GM21447 (cell line): ENCODE measurements at regions not wholly inside any gene's neighbourhood (a gene's known extent, or its start where the extent isn't known, plus 50 kb on each side); places are given as distances from the start of the nearest gene placed in this dataset.
"Not testable (repeated sequence)": the region's sequence is repeated elsewhere in the genome, so short reads cannot be mapped to it uniquely, and the experiment has no call there.

Experiments
- ATAC-seq: cut with Tn5 transposase; IDR thresholded peaks from one replicate; pipeline ENCODE4 v1.9.1; 2021; ENCODE audit not compliant: unreplicated experiment

DNA sequence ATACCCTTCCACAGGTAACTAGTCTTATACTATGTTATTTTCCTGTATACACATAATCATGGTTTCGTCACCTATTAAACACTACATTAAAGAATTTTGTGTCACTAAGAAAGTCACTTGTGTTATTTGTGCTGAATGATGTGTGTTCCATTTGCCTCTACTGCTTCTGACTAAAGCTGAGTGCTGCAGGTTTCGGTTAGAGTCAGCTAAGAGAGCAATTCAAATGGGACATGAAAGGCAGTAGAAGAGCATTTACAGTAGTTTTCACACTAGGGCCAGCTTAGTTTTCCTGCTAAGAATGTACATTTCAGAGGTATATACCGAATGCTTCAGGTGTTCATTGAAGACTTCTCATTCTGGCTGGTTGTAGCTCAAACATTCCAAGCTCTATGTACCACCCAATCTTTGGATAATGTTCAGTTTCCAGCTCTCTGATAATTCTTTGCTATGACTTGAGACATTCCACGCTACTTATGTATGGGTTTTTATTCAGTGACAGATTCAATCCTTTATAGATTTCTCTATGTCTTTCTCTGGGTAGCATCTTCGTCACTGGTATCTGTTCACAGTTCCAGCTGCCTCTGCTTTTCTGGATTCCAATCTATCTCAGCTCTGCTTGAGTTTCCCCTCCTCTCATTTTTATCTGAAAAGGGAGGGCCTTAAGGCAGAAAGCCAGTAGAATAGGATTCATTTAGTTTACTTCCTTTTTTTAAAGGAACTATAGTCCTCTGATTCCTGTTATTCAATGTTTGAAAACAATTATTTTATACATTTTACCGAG lies 164.4 kb downstream of the CXXC4 start:
- no peak for ATAC-seq

DNA sequence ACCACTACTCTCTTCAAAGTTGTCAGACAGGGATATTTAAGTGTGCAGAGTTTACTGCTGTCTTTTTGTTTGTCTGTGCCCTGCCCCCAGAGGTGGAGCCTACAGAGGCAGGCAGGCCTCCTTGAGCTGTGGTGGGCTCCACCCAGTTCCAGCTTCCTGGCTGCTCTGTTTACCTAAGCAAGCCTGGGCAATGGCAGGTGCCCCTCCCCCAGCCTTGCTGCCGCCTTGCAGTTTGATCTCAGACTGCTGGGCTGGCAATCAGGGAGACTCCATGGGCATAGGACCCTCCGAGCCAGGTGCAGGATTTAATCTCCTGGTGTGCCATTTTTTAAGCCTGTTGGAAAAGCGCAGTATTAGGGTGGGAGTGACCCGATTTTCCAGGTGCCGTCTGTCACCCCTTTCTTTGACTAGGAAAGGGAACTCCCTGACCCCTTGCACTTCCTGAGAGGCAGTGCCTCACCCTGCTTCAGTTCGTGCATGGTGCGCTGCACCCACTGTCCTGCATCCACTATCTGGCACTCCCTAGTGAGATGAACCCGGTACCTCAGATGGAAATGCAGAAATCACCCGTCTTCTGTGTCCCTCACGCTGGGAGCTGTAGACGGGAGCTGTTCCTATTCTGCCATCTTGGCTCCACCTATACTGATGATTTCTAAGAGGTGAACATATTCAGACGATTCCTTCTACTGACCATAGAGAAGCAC lies 167.6 kb downstream of the CXXC4 start:
- ATAC-seq = not testable (repeated sequence)

DNA sequence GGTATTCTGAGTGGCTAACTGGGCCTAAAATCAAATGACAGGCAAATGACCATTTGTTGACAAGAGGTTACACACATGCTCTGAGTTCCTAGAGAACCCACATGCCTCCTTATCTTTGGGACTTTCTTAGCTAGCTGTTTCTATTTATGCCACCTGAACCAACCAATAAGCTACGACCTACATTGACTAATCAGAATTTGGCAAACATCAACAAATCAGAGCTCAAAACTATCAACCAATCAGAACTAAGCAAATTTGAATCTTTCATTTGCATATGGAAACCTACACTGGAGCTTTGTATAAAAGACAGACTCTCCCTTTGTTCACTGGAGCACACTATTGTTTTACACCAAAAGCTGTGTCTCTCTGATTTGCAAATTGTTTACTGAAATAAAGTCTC lies 192.0 kb downstream of the CXXC4 start:
- no peak for ATAC-seq

DNA sequence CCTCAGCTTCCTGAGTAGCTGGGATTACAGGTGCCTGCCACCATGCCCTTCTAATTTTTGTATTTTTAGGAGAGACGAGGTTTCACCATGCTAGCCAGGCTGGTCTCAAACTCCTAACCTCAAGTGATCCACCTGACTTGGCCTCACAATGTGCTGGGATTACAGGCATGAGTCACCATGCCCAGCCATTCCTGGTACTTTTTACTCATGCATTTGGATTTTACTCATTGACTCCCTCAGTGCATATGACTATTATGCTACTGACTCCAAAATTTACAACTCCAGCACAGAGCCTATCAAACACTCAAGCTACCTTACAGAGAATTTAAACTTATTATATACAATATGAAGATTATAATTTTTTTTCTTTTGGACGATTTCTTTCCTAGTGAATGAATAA lies 199.9 kb downstream of the CXXC4 start:
- ATAC-seq = no peak

DNA sequence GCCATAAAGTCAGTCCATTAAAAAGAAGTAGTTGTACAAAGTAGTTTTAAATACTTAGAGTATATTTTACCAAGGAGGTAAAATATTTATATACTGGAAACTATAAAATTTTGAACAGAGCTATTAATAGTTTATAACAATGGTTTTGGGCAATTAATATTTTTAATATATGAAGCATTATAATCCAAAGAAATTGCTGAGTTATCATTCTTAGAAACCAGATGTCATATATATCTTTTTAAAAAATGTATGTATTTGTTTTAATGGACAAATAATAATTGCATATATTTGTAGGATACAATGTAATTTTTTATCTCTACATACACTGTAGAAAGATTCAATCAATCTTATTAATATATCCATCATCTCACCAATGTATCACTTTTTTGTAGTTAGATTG lies 207.8 kb downstream of the CXXC4 start:
- no peak for ATAC-seq

DNA sequence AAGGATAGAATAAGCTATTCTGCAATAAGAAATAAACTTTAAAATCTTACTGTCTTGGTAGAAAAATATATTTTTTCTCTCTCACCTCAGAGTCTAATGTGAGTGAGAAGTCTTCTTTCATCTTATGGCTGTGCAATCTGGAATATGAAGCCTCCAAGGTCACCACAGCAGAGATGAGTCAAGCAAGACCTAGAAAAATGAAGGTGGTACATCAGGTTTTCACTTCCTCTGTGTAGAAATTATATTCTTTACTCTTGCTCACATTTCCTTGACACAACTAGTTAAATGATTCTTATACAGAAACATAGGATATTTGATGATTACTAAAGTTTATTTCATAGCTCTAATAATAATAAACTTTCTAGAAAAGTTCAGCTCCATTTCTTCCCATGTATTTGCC lies 211.4 kb downstream of the CXXC4 start:
- no peak for ATAC-seq

DNA sequence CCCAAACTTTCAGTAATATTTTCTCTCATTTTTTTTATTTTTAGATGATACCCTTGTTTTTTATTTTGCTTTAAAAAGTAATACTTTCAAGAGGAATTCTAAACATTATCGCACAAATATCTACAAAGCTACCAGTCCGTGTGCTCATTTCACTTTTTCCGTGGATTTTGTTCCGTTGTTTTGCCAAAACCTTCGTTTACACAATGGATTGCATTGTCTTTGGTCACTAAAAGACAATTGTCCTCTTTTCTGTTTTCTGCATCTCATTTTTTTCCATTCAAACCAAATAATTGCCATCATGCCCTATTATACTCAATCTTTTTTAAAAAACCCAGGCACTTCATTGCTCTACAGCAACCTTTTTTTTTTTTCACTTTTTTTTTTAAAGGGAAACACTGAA lies 214.9 kb downstream of the CXXC4 start:
- ATAC-seq = no peak

DNA sequence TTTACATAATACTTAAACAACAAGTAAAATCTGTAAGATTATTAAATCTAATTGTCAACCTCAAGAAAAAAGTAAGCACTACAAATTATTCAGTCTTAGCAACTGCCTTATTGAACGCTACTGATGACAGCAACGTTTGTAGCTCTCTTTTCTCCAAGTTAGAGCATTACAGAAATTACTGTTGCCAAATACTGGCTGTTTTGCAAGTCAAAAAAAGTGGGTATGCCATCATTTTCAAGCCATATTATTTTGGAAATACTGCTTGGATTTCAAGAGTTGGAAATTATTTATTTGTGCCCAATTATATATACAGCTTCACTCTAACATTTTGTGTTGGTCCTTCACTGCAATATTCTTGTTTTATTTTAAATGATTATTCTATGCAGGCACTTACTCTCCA lies 221.7 kb downstream of the CXXC4 start:
- no peak for ATAC-seq

DNA sequence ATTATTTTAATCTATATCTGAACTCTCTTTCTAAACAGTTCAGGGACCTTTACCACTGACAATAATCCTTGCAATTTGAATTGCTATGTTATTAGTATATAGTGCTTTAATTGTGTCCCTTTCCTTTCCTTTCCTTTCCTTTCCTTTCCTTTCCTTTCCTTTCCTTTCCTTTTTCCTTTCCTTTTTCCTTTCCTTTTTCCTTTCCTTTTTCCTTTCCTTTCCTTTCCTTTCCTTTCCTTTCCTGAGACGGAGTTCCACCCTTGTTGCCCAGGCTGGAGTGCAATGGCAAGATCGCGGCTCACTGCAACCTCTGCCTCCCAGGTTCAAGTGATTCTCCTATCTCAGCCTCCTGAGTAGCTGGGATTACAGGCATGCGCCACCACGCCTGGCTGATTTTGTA lies 225.1 kb downstream of the CXXC4 start:
- ATAC-seq = not testable (repeated sequence)

DNA sequence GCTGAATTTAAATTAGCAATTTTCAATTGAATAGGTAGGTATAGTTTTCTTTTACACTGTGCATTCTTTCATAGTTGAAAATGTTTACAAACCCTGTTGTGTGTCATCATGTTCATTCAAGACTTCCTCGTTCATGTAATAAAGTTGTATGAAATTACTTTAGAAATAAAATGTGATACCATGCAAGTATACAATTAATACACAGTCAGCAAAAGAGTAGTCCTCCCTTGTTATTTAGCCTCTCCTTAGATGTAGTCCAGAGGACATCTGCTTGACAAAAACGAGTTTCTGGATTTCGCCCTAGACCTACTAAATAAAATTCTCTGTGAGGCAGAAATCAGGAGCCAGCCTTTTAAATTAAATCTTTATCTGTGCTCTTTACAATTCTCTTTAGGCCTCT lies 231.6 kb downstream of the CXXC4 start:
- no peak for ATAC-seq

DNA sequence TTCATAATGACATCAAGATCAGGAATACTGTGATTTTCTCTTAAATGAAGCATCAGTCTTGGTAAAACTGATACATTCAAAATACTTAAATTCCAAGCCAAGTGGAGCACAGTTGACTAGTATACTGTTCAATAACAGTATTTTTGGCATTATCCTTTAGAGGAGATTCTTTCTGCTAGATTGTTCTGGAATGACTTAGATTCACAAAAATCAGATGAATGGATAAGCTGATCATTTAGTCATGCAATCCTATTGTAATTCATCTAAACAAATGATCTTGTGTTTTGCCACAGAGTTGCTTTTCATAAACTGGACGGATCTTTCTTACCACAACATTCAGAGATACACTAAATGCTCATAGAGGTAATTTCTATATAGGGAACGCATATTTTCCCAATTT lies 232.0 kb downstream of the CXXC4 start:
- ATAC-seq = no peak

DNA sequence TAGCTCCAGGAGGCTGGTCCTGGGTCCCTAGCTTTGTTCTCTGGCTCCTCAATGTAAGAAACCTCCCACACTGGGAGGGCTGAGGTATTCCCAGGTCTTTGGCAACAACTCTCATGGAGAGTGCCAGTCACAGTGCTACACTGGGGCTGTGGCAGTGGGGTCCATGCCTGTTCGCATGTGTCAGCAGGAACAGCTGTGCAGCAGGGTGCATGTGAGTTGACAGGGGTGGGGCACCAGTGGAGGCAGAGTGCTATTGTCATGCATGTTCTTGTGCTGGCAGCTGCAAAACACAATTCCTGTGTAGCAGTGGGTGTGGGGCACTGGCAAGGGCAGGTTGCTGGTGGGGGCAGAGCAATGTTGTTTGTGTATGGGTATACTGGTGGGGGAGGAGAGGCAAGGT lies 246.0 kb downstream of the CXXC4 start:
- ATAC-seq = no peak

DNA sequence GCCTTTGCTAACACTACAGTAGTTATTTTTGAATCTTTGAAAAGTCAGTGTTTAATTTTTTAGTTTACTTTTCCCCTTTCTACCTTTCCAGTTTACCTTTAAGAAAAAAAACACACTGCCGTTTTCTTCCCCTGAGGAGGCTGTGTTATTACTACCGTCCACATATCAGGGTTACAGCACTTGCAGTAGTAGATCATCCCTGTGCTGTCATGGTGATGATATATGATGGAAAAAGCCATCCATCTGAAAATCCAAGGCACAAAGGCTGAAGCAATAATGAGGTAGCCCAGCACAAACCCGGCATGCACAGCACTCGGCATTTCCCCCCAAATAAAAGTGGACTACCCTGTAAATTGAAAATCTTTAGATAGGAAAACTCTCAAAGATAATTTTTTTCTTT lies 258.7 kb downstream of the CXXC4 start:
- ATAC-seq = no peak

DNA sequence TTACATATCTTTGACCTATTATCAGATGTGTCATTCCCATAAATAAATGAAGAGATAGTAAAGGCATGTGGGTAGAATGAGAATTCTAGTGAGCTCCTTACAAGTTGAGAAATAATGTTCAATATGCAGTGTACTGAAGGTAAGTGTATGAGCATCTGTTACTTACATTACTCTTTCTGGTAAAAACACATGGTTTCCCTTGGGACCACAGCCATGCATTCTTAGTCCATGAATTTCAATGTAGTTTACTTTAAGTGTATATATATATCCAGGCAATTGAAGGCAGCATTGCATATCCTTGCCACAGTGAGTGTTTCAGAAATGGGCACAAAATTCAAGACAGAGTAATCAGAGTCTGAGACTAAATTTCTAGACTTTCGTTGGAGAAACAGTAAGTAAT lies 277.2 kb downstream of the CXXC4 start:
- no peak for ATAC-seq

DNA sequence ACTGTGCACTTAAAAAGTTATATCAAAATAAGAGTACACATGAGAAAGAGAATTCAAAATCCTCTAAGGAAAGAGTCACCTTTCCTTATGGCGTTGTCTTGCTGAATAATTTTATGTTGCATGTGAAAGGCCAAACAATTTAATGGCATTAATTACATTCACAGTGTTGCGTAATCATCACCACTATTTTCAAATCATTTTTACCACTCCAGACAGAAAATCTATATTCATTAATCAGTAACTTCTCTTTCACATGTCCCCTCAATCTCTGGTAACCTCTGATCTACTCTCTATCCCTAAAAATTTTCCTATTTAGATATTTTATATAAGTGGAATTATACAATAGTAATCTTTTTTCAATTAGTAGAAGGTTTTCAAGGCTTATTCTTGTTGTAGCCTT lies 283.0 kb downstream of the CXXC4 start:
- no peak for ATAC-seq

DNA sequence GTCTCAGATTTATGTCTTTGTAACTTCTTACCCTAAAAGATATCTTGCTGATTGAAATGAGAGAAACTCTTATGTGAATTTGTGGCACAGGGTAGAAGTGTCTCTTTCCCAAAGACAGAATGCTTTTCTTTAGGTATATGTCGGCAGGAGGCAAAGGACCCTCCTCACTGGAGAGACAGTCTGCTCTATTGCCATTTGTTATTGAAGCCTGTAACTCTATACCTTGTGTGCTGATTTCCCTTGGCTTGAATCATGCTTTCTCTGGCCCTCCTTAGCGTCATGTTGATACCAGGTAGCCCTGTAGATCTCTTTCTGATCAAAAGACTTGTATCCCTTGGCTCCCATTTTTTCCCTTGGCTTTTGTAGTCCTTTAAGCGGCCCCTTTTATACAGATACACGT lies 284.3 kb downstream of the CXXC4 start:
- ATAC-seq = no peak

DNA sequence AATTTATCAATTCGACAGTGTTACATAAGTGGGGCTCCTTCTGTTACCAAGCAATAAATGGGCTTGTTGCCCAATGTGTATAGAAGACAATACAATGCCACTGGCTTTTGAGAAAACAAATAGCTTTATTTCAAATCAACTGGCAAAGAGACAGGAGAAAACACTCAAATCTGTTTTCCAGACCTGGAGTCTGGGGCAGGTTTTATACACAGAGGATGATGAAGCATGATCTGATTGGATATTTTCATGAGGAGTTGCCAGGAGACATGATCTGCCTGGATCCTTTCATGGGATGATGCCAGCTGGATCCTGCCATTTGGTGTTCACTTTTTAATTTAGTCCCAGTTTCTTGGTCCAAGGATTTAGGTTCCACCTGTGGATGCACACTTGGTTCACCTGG lies 287.9 kb downstream of the CXXC4 start:
- ATAC-seq = no peak

DNA sequence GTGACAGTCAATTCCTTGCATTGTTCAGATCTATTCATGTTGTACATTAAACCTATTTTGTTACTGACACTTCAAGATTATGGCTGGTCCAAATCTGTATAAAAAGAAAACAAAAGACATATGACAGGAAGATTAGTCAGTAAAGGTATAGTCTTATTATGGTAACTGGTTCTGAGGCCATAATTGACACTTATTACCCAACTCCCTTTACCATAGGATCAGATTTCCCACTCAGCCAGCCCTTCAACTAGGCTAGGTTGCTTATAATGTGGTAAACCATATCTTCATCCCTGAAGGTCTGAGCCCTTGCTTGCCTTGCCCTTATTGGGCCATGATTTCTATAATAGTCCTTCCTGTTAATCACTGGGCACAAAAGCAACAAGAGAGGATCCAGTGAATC lies 289.6 kb downstream of the CXXC4 start:
- no peak for ATAC-seq

DNA sequence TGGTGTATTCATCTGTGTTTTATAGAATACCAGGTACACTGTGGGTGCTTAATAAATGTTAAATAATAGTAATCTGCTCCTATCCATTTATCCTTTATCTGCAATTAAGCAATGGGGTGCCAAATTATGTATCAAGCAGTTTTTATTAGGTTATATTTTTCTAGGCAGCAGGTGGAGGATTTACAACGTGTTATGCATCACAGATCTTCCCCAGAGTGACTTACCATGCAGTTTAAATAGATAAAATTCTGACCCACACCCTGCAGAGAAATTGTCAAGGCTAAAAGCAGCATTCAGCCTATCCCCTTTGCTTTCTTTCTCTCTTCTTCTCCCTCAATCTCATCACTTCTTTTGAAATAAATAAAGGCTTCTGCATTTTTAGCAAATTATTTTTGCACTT lies 306.4 kb downstream of the CXXC4 start:
- no peak for ATAC-seq

DNA sequence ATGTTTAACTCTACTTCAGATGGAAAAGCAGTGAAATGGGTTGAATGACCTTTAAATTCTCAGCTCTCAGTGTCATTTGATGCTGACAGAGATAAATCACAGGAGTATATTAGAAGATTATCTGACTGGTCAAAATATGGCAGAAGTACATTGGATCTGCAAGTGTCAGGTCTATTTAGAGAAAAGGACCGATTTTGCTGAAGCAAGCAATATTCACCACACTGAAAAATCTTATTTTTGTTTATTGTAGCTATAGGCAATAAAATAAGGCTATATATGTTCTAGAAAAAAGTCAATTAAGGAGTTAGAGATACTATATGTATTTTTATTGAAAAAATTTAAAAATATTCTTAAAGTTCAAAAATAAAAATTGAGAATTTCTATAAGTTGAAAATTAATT lies 325.3 kb downstream of the CXXC4 start:
- no peak for ATAC-seq

DNA sequence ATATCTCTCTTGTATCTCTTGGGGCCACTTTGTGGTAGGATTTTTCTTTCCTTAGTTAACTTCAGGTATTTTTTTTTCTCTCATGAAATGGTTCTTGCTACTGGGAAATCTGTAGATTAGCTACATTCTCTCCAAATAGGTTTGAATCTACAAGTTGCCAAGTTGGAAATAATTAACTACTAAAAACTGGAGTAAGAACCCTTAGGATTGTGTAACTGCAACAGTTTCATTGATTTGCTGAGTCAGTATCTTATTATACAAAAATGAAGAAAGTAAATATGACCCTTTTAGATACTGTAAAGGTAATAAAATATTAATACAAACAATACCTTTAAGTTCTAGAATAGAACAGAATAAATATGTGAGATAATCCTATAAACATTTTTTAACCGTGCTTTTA lies 327.9 kb downstream of the CXXC4 start:
- no peak for ATAC-seq

DNA sequence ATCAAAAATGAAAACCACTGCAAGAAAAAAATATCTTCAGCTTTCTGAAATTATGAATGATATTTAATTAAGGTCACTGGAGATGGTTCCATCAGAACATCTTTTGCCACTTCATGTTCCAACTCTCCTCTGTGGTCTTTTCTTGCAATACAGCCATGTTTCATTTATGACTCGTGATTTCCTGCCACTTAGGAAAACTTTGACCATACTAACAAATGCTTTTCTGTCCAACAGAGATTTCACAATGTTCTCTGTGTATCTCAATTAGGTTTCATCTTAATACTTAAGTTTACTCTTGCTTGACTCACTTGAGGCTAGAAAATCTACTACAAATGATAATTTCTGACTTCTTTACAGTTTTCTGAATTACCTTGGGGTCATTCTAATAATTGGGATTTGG lies 330.9 kb downstream of the CXXC4 start:
- ATAC-seq = no peak

DNA sequence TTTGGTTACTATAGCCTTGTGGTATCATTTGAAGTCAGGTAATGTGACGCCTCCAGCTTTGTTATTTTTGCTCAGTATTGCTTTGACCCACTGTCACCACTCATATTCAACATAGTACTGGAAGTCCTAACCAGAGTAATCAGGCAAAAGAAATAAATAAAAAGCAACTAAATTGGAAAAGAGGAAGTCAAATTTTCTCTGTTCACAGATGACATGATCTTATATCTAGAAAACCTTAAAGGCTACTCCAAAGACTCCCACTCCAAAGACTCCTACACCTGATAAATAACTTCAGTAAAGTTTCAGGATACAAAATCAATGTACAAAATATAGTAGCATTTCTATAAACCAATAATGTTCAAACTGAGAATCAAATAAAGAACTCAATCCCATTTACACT lies 348.6 kb downstream of the CXXC4 start:
- no peak for ATAC-seq
